ENCODE measurements at regions not wholly inside any gene's neighbourhood (a gene's known extent, or its start where the extent isn't known, plus 50 kb on each side); places are given as distances from the start of the nearest gene placed in this dataset.
"Not testable (repeated sequence)": the region's sequence is repeated elsewhere in the genome, so short reads cannot be mapped to it uniquely, and the experiment has no call there.

DNA sequence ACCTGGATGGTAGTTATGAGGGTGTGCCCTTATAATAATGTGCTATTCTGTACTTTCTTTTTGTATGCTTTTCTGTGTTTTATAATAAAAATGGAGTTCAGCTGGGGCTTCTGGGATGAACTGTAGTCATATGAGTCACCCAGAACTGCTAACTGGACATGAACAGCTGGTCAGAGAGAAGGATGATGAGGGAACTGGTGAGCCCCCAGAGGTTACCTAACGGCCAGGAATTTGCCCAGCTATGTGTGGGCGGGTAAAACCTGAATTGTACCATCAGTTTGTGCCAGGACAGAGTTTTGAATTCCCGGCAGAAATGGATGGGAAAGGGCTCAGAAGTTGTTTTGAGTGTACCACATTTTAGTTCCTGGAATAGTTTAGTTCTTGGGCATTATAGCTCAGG, 138.0 kb upstream of the USP9X start:
- no peak for DNase-seq (ENCODE audit: low read depth in 2 of 2)

DNA sequence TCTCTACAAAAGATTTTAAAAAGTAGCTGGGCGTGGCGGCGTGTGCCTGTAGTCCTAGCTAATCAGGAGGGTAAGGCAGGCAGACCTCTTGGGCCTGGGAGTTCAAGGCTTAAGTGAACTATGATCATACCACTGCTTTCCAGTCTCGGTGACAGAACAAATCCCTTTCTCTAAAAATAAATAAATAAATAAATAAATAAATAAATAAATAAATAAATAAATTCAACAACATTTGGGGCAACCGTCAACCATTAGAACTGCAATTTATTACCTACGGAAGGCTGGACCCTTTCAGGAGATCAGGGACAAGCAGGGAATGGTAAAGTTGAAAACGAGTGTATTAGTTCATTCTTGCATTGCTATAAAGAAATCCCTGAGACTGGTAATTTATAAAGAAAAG, 136.2 kb upstream of the USP9X start:
- no peak for DNase-seq (ENCODE audit: low read depth in 2 of 2)

DNA sequence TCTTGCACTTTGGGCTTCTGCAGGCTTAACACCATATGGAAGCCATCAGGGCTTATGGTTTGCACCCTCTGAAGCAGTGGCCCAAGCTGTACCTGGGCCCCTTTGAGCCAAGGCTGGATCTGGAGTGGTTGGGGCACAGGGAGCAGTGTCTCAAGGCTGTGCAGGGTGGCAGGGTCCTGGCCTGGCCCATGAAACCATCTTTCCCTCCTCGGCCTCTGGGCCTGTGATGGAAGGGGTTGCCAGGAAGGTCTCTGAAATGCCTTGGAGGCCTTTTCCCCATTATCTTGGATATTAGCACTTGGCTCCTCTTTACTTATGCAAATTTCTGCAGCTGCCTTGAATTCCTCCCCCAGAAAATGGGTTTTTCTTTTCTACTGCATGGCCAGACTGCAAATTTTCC, 134.7 kb upstream of the USP9X start:
- no peak for DNase-seq (ENCODE audit: low read depth in 2 of 2)

DNA sequence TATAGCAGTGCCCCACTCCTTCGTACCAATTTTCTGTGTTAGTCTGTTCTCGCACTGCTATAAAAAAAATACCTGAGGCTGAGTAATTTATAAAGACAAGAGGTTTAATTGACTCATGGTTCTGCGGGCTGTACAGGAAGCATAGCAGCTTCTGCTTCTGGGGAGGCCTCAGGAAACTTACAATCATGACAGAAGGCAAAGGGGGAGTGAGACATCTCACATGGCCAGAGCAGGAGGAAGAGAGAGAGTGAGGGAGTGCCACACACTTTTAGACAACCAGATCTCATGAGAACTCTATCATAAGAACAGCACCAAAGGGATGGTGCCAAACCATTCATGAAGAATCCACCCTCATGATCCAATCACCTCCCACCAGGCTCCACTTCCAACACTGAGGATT, 133.8 kb upstream of the USP9X start:
- not testable (repeated sequence) for DNase-seq (ENCODE audit: low read depth in 2 of 2)

DNA sequence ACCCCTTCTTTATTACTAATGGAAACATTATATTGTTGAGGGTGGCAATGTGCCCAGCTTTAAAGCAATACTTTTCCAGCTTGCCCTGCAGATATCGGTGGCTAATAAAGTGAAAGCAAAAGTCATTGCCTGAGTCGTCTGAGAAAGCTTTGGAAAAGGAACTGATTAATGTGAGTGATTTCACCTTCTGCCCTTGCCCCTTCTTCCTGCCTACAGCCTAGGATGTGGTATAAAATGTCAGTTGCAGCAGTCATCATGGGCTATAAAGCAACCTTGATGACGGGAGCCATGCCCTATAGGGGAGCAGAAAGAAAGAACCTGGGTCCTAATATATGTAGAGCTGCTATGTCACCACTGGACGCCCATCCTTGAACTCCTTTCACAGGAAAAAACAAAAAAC, 132.4 kb upstream of the USP9X start:
- DNase-seq (ENCODE audit: low read depth in 2 of 2): peak; percentile 46 to 53

DNA sequence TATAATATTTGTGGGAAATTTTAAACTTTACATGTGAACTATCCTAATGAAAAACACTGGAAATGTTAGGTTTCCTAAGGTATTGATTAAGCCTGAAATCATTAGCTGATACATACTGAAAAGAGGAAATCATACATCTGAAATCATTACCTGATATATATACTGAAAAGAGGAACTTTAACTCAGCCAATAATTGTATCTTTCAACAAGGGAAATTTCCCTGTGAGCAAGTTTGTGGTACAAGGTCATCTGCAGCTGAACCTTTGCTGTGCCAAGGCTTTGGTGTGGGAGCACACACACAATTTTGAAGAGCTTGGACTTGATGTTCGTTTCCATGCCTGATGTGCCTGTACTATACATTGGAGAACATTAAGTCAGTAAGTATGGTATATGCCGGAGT, 131.9 kb upstream of the USP9X start:
- DNase-seq (ENCODE audit: low read depth in 2 of 2): no peak

DNA sequence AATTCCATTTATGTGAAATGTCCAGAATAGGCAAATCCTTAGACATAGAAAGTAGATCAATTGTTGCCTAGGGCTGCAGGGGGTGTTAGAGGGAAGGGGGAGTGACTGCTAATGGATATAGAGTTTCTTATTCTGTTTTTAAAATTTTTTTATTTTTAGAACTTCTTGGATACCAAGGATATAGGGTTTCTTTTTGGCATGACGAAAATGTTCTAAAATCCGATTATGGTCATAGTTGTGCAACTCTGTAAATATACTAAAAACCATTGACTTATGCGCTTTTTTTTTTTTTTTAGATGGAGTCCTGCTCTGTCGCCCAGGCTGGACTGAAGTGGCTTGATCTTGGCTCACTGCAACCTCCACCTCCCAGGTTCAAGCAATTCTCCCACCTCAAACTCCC, 125.2 kb upstream of the USP9X start:
- no peak for DNase-seq (ENCODE audit: low read depth in 2 of 2)

DNA sequence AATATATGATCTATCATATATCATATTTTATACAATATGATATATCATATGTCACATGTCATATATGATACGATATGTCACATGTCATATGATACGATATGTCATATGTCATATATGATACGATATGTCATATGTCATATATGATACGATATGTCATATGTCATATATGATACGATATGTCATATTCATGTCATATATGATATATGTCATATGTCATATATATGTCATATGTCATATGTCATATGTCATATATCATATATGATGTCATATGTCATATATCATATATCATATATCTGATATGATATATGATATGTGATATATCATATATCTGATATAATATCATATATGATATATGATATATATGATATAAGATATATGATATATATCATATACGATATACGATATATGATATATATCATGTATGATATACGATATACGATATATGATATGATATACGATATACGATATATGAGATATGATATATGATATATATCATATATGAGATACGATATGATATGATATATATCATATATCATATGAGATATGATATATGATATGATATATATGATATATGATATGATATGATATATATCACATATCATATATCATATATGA, 122.3 kb upstream of the USP9X start:
- DNase-seq (ENCODE audit: low read depth in 2 of 2): no peak

DNA sequence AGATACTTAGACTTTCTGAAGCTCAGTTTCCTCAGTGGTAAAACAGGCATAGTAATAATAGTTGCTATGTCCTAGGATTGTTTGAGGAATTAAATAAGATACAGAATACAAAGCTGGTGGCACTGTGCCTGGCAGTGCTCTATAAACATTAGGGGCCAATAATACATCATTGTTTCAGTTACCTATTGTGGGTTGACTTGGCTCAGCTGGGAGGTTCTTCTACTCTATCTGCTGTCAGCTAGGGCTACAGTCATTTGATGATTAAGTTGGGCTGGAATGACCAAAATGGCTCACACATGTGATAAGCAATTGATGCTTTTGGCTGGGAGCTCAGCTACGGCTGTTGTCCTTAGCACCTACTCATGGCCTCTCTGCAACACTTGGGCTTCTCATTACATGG, 121.2 kb upstream of the USP9X start:
- DNase-seq (ENCODE audit: low read depth in 2 of 2): no peak

DNA sequence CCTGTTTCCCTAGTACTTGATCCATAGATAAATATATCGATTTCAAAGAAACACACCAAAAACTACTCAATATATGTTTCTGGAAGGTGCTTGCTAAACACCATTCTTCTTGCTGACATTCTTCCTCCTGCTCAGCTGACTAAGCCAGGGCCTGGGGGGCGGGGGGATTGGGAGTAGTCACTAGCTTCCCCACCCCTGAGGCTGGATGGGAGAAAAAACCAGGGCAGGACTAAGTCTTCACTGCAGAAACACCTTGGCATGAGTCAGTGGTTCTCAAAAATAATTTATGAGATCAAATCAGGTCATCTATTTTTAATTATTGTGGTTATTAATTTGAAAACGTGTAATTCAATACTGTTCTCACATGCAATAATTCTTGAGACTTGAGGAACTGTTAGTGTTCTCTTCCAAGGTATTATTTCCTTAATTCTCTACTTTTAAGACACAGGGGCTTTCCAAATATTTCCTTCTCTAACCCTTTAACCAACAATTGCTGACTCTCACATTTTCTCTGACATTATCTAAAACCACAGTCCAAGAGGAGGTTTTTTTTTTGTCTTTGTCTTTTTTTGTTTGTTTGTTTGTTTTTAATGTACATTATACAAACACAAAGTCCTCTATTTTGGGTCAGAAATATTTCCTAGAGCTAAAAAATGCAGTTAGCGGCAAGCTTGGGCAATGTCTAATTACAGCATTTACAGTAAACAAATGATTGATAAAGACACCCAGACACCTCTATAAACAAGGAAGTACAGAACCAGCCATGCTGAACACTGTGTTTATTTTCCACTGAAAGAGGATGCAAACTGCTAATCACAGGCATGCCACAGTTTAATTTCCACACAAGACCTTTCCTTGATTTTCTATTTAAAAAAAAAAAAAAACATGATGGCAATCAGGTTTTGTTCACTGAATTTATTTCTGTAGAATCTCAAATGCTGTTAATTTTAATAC, 120.3 kb upstream of the USP9X start:
- DNase-seq (ENCODE audit: low read depth in 2 of 2): no peak

DNA sequence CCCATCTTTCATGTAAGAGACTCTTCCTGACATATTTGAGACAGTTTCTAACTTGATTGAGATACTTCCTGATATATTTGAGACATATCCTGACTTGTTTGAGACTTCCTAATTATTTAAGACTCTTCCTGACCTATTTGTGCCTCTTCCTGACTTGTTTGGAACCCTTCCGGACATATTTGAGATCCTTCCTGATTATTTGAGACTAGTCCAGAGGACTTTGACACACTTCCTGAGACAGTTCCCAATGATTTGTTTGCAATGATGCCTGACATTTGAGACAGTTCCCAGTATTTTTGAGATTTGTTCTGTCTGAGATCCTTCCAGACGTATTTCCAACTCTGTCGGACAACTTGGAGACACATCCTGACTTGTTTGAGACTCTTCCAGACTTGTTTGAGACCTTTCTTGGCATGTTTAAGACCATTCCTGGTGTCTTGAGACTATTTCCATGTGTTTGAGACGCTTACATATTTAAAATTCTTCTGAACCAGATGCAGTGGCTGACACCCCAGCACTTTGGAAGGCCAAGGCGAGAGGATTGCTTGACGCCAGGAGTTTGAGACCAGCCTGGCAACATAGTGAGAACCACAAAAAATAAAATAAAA, 118.9 kb upstream of the USP9X start:
- no peak for DNase-seq (ENCODE audit: low read depth in 2 of 2)

DNA sequence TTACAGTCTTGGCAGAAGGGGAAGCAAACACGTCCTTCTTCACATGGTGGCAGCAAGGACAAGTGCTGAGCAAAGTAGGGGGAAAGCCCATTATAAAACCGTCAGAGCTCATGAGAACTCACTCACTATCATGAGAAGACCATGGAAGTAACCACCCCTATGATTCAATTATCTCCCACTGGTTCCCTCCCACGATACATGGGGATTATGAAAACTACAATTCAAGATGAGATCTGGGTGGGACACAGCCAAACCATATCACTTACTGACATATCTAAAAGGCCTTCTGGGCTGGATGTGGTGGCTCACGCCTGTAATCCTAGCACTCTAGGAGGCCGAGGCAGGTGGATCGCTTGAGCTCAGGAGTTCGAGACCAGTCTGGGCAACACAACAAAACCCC, 117.1 kb upstream of the USP9X start:
- no peak for DNase-seq (ENCODE audit: low read depth in 2 of 2)

DNA sequence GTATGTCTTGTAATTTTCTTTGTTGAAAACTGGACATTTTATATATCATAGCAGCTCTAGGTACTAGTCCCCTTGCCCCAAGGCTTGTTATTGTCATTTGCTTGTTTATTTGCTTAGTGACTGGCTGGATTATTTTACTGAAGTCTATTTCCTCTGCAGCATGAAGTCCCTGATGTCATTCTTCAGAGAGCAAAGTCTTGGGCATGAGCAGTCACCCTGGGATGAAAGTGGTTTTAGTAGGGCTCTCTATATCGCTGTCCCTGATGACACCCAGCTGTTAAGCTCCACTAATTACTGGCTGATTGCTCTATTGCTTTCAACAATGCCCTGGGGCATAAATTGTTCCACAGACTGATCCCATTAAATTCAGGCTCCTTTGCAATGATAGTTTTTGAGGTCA, 113.5 kb upstream of the USP9X start:
- no peak for DNase-seq (ENCODE audit: low read depth in 2 of 2)

DNA sequence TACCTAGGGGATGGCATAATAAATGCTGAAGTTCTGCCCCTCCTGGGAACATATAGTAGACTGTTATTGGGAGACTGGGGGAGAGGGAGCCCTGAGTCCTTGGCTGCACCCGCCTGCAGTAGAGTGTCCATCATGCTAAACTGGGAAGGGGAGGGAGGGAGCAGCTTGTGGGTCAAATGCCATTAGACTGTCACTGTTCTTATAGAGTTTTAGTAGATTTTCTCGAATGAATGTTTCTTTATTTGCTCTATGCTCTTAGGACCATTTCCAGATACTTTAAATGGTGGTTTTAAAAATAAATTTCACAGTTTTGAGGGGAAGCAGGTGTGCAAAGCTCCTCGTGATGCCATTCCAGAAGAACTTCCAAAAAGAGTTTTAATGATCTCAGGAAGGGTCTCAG, 111.6 kb upstream of the USP9X start:
- no peak for DNase-seq (ENCODE audit: low read depth in 2 of 2)

DNA sequence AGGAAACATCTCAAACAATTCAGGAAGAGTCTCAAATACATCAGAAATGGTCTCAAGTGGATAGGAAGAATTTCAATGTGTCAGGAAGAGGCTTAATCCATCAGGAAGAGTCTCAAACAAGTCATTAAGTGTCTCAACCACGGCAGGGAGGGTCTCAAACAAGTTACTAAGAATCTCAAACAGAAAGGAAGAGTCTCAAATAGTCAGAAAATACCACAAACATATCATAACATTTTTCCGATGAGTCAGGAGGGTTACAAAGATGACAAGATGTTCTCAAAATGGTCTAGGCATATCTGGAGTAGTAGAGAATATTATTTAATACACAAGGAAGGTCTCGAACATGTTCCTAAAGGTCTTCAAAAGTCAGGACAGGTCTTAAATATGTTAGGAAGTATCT, 109.3 kb upstream of the USP9X start:
- DNase-seq (ENCODE audit: low read depth in 2 of 2): no peak

DNA sequence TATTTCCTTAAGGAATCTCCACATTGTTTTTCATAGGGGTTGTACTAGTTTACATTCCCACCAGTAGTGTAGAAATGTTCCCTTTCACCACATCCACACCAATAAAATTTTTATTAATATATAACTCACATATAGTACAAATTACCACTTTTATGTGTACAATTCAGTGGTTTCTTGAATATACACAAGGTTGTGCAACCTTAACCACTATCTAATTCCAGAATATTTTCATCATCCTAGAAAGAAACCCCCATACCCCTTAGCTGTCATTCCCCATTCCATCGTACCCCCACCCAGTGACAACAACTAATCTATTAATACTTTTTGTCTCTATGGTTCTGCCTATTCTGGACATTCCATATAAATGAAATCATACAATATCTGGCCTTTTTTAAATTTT, 108.3 kb upstream of the USP9X start:
- no peak for DNase-seq (ENCODE audit: low read depth in 2 of 2)

DNA sequence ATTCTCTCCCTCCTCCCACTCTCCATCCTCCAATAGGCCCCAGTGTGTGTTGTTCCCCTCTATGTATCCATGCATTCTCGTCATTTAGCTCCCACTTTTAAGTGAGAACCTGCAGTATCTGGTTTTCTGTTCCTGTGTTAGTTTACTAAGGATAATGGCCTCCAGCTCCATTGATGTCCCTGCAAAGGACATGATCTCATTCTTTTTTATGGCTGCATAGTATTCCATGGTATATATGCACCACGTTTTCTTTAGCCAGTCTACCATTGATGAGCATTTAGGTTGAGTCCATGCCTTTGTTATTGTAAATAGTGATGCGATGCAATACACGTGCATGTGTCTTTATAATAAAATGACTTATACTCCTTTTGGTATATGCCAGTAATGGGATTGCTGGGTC, 100.3 kb upstream of the USP9X start:
- no peak for DNase-seq (ENCODE audit: low read depth in 2 of 2)

DNA sequence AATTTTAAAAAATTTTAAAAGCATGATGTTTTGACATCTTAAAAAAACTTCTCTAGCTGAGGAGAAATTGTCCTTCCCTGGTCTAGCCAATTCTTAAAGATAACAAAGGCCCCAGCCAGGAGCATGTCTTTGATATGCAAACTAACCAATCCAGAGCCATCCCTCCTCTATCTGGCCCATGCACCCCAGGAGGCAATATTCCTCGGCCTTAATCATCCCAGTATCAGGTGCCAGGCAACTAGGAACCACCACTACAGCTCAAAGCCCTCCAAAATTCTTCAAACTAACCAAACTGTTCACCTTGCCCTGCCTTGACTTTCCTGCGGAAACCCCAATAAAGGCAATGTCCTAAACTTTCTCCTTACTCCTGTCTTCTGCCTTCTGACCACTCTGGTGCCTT, 97.8 kb upstream of the USP9X start:
- DNase-seq (ENCODE audit: low read depth in 2 of 2): no peak

DNA sequence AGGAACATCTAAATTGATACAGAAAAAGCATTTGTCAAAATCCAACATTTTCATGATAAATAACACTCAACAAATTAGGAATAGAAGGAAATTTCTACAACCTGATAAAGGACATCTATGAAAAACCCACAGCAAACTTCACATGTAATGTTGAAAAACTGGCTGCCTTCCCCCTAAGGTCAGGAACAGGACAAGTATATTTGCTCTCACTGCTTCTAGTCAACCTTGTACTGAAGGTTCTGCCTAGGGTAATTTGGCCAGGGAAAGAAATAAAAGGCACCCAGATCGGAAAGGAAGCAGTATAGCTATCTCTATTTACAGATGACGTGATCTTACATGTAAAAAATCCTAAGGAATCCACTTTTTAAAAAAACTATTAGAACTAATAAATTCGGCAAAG, 97.1 kb upstream of the USP9X start:
- no peak for DNase-seq (ENCODE audit: low read depth in 2 of 2)

DNA sequence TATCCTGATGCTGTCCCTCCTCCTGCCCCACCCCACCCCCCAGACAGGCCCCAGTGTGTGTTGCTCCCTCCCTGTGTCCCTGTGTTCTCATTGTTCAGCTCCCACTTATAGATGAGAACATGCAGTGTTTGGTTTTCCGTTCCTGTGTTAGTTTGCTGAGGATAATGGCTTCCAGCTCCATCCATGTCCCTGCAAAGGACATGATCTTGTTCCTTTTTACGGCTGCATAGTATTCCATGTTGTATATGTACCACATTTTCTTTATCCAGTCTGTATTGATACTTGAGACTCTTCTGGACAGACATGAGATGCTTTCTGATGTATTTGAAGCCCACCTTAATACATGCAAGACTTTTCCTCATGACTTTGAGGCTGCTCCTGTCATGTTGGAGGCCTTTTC, 91.8 kb upstream of the USP9X start:
- not testable (repeated sequence) for DNase-seq (ENCODE audit: low read depth in 2 of 2)

DNA sequence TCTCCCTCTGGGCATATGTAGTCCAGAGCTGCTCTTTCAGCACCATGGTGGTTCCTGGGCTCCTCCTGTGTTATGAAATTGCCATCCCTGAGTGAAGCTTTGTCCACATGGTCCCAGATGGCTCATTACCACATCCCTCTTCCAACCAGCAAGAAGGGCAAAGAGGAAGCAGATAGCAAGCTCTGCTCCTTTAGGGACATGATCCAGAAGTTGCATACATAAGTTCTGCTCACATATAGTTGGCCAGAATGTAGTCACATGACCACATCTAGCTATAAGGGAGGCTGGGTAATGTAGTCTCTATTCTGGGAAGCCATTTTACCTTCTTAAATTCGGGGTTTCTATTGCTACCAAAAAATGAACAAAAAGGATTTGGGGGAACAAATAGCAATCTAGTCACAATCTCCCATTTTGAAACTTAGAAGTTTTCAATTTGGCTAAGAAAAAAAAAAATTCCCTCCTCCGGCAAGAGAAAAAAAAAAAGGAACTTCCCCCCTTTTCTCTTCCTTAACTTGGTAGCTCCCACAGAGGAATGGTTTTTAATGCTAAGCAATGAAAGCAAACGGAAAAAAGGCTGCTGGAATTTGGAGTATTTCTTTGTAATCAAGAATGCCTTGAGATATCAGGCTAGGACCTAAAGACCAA, 88.2 kb upstream of the USP9X start:
- peak; percentile 53 to 55 for DNase-seq (ENCODE audit: low read depth in 2 of 2)

DNA sequence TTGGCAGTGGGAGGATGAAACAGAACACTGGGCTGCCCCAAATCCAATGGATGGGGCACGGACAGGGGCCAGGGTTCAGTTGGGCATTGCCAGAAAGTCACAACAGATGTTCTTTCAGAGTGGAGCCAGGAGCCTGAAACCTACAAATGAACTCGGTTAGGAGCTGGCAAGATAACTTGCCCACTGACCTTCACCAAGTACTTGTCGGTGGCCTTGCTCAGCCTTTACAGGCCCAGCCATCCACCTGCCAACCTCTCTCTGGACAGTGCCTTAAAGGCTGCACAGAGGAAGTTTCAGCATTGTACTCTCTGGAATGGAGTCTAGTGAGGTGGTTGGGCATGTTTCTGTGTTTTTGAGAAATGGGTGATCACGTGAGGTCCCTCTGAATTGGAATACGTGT, 87.1 kb upstream of the USP9X start:
- no peak for DNase-seq (ENCODE audit: low read depth in 2 of 2)

Measured in dermis microvascular lymphatic vessel endothelial cell (primary cell).